ENCODE measurements at regions not wholly inside any gene's neighbourhood (a gene's known extent, or its start where the extent isn't known, plus 50 kb on each side); places are given as distances from the start of the nearest gene placed in this dataset.

GRCh38 chr18:21184396-21184996 lies 57.5 kb upstream of the GREB1L start:
- no peaks in the 10 kb centered on the region for H3K36me3 ChIP-seq (ENCODE audit: control insufficient read depth, insufficient read depth, low read length)
- H3K27me3 ChIP-seq (replicated peaks; ENCODE audit: control insufficient read depth, insufficient read depth, low read length), result no peaks in the 10 kb centered on the region
- H3K4me3 ChIP-seq (replicated peaks; ENCODE audit: low read depth, low read length), result no peak overlapping the region
- no peak for TF ChIP-seq CTCF (IDR thresholded peaks at IDR 0.05; ENCODE audit: insufficient read depth, low read length, poor library complexity, severe bottlenecking)
- DNase-seq (ENCODE audit: extremely low read depth, insufficient read length), result no peak

- no peak for DNase-seq (ENCODE audit: extremely low read depth, insufficient read length)
- TF ChIP-seq CTCF (IDR thresholded peaks at IDR 0.05; ENCODE audit: insufficient read depth, low read length, poor library complexity, severe bottlenecking), result no peak
- H3K27me3 ChIP-seq (replicated peaks; ENCODE audit: control insufficient read depth, insufficient read depth, low read length), result no peaks in the 10 kb centered on the region
Observed at GRCh38 chr18:21187886-21188285, 54.1 kb upstream of the GREB1L start.

GRCh38 chr18:21191596-21192307 lies 50.3 kb upstream of the GREB1L start:
- DNase-seq (ENCODE audit: extremely low read depth, insufficient read length), result no peak
- H3K27me3 ChIP-seq (replicated peaks; ENCODE audit: control insufficient read depth, insufficient read depth, low read length), result no peaks in the 10 kb centered on the region

More at GRCh38 chr18:21187886-21188285, 54.1 kb upstream of the GREB1L start:
- H3K4me3 ChIP-seq (replicated peaks; ENCODE audit: low read depth, low read length), result no peak overlapping the region
- H3K36me3 ChIP-seq (ENCODE audit: control insufficient read depth, insufficient read depth, low read length), result no peaks in the 10 kb centered on the region

More at GRCh38 chr18:21191596-21192307, 50.3 kb upstream of the GREB1L start:
- no peak overlapping the region for H3K4me3 ChIP-seq (replicated peaks; ENCODE audit: low read depth, low read length)
- no peaks in the 10 kb centered on the region for H3K36me3 ChIP-seq (ENCODE audit: control insufficient read depth, insufficient read depth, low read length)
- TF ChIP-seq CTCF (IDR thresholded peaks at IDR 0.05; ENCODE audit: insufficient read depth, low read length, poor library complexity, severe bottlenecking), result peak; percentile 70
